ENCODE measurements at regions not wholly inside any gene's neighbourhood (a gene's known extent, or its start where the extent isn't known, plus 50 kb on each side); places are given as distances from the start of the nearest gene placed in this dataset.
"Not testable (repeated sequence)": the region's sequence is repeated elsewhere in the genome, so short reads cannot be mapped to it uniquely, and the experiment has no call there.

GRCh38 chr13:86253497-86253896, 454.3 kb upstream of the SLITRK6 start:
- not testable (repeated sequence) for H3K27ac ChIP-seq; DNase-seq (ENCODE audit: low read depth, low spot score)

GRCh38 chr13:86255820-86256219, 456.6 kb upstream of the SLITRK6 start:
- H3K27ac ChIP-seq; DNase-seq (ENCODE audit: low read depth, low spot score): not testable (repeated sequence)

- no peak for DNase-seq (ENCODE audit: low read depth, low spot score)
- H3K27ac ChIP-seq = no peak overlapping the region
These were observed 470.3 kb upstream of the SLITRK6 start for GRCh38 chr13:86269511-86269910.

- H3K27ac ChIP-seq = no peak overlapping the region
These were observed 483.2 kb upstream of the SLITRK6 start for GRCh38 chr13:86282442-86282841.

GRCh38 chr13:86283031-86283430, 483.8 kb upstream of the SLITRK6 start:
- no peak for DNase-seq (ENCODE audit: low read depth, low spot score)
- H3K27ac ChIP-seq = no peak overlapping the region

More at GRCh38 chr13:86282442-86282841, 483.2 kb upstream of the SLITRK6 start:
- DNase-seq (ENCODE audit: low read depth, low spot score) = no peak

- DNase-seq (ENCODE audit: low read depth, low spot score) = no peak
- H3K27ac ChIP-seq = no peak overlapping the region
These were observed 499.5 kb upstream of the SLITRK6 start for GRCh38 chr13:86298725-86299124.

- H3K27ac ChIP-seq = no peak overlapping the region
- no peak for DNase-seq (ENCODE audit: low read depth, low spot score)
These were observed 499.9 kb upstream of the SLITRK6 start for GRCh38 chr13:86299128-86299527.

GRCh38 chr13:86309881-86310280, 510.7 kb upstream of the SLITRK6 start:
- no peak overlapping the region for H3K27ac ChIP-seq
- no peak for DNase-seq (ENCODE audit: low read depth, low spot score)

GRCh38 chr13:86313421-86313820, 514.2 kb upstream of the SLITRK6 start:
- H3K27ac ChIP-seq = no peak overlapping the region
- no peak for DNase-seq (ENCODE audit: low read depth, low spot score)

- no peak overlapping the region for H3K27ac ChIP-seq
- no peak for DNase-seq (ENCODE audit: low read depth, low spot score)
These were observed 519.2 kb upstream of the SLITRK6 start for GRCh38 chr13:86318450-86318849.

- DNase-seq (ENCODE audit: low read depth, low spot score) = no peak
- no peak overlapping the region for H3K27ac ChIP-seq
These were observed 525.0 kb upstream of the SLITRK6 start for GRCh38 chr13:86324191-86324590.

- no peak overlapping the region for H3K27ac ChIP-seq
- no peak for DNase-seq (ENCODE audit: low read depth, low spot score)
These were observed 556.1 kb upstream of the SLITRK6 start for GRCh38 chr13:86355301-86355700.

GRCh38 chr13:86357106-86357505, 557.9 kb upstream of the SLITRK6 start:
- no peak overlapping the region for H3K27ac ChIP-seq

GRCh38 chr13:86363749-86364148, 564.5 kb upstream of the SLITRK6 start:
- DNase-seq (ENCODE audit: low read depth, low spot score); H3K27ac ChIP-seq: not testable (repeated sequence)

More at GRCh38 chr13:86357106-86357505, 557.9 kb upstream of the SLITRK6 start:
- no peak for DNase-seq (ENCODE audit: low read depth, low spot score)

GRCh38 chr13:86368924-86369323, 569.7 kb upstream of the SLITRK6 start:
- no peak for DNase-seq (ENCODE audit: low read depth, low spot score)

GRCh38 chr13:86377451-86377850, 578.2 kb upstream of the SLITRK6 start:
- no peak overlapping the region for H3K27ac ChIP-seq
- no peak for DNase-seq (ENCODE audit: low read depth, low spot score)

More at GRCh38 chr13:86368924-86369323, 569.7 kb upstream of the SLITRK6 start:
- H3K27ac ChIP-seq = no peak overlapping the region

- DNase-seq (ENCODE audit: low read depth, low spot score) = no peak
- H3K27ac ChIP-seq = no peak overlapping the region
These were observed 579.4 kb upstream of the SLITRK6 start for GRCh38 chr13:86378628-86379027.

GRCh38 chr13:86383151-86383550, 583.9 kb upstream of the SLITRK6 start:
- no peak overlapping the region for H3K27ac ChIP-seq
- DNase-seq (ENCODE audit: low read depth, low spot score) = no peak

GRCh38 chr13:86383561-86383960, 584.3 kb upstream of the SLITRK6 start:
- no peak overlapping the region for H3K27ac ChIP-seq
- no peak for DNase-seq (ENCODE audit: low read depth, low spot score)

- DNase-seq (ENCODE audit: low read depth, low spot score) = no peak
- H3K27ac ChIP-seq = no peak overlapping the region
These were observed 598.4 kb upstream of the SLITRK6 start for GRCh38 chr13:86397635-86398034.

GRCh38 chr13:86399572-86399971, 600.4 kb upstream of the SLITRK6 start:
- DNase-seq (ENCODE audit: low read depth, low spot score) = no peak

GRCh38 chr13:86402500-86402899, 603.3 kb upstream of the SLITRK6 start:
- no peak for DNase-seq (ENCODE audit: low read depth, low spot score)
- H3K27ac ChIP-seq = no peak overlapping the region

More at GRCh38 chr13:86399572-86399971, 600.4 kb upstream of the SLITRK6 start:
- H3K27ac ChIP-seq = no peak overlapping the region

GRCh38 chr13:86403181-86403580, 604.0 kb upstream of the SLITRK6 start:
- no peak for DNase-seq (ENCODE audit: low read depth, low spot score)
- no peak overlapping the region for H3K27ac ChIP-seq

All from epithelial cell of prostate (primary cell).